Esophagus muscularis mucosa (tissue), 4 donors: ENCODE measurements at regions not wholly inside any gene's neighbourhood (a gene's known extent, or its start where the extent isn't known, plus 50 kb on each side); places are given as distances from the start of the nearest gene placed in this dataset.

ENCODE experiments used
- EP300 ChIP-seq: sonication (generic); formaldehyde crosslinking; IDR thresholded peaks from one replicate; pipeline ENCODE4 v1.6.1; 2017; ENCODE audit warnings: antibody characterized with exemption
- POLR2A ChIP-seq: fragments of 450-650 bp; IDR thresholded peaks from one replicate; pipeline ENCODE4 v1.6.1; 2017; ENCODE audit warnings: antibody characterized with exemption, moderate library complexity, mild to moderate bottlenecking, low read depth
- POLR2AphosphoS5 ChIP-seq, 2 donors: sonication (generic); formaldehyde crosslinking; IDR thresholded peaks; one replicate each; pipeline ENCODE4 v1.6.1; 2017; ENCODE audit warnings: antibody characterized with exemption in 2 of 2
- TF ChIP-seq, protein P1 (sequence below), 3 experiments: fragments of 200-600 bp in 2 of 3; fragments of 450-650 bp in 1 of 3; sonication (generic) in 2 of 3; IDR thresholded peaks; one replicate each; pipeline ENCODE4 v1.5.1; 2017 to 2019; ENCODE audit warnings: antibody characterized with exemption in 3 of 3, mild to moderate bottlenecking in 2 of 3, moderate library complexity in 1 of 3

DNA sequence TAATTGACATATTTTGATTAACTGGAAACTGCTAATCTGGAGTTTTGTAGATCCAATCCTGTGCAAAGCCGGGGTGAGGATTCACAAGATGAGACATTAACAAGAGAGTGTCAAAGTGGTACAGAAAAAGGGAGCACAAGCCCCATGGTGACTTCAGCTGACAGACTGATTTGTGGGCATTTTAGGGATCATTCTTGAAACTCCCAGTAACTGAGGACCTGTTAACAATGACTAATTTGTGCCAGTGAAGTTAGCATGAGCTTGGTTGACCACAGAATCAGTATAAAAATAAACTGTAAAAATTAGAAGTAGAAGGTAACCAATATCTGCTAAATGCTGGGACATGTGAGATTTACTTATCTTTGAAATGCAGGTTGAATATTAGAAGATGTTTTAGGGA is 1578.3 kb downstream of the EFNA5 start:
- no peak for TF ChIP-seq POLR2A
- TF ChIP-seq, protein P1, sequence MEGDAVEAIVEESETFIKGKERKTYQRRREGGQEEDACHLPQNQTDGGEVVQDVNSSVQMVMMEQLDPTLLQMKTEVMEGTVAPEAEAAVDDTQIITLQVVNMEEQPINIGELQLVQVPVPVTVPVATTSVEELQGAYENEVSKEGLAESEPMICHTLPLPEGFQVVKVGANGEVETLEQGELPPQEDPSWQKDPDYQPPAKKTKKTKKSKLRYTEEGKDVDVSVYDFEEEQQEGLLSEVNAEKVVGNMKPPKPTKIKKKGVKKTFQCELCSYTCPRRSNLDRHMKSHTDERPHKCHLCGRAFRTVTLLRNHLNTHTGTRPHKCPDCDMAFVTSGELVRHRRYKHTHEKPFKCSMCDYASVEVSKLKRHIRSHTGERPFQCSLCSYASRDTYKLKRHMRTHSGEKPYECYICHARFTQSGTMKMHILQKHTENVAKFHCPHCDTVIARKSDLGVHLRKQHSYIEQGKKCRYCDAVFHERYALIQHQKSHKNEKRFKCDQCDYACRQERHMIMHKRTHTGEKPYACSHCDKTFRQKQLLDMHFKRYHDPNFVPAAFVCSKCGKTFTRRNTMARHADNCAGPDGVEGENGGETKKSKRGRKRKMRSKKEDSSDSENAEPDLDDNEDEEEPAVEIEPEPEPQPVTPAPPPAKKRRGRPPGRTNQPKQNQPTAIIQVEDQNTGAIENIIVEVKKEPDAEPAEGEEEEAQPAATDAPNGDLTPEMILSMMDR (IDR thresholded peaks at IDR 0.05), result no peak
- TF ChIP-seq EP300, result no peak
- no peak for TF ChIP-seq POLR2AphosphoS5 (IDR thresholded peaks at IDR 0.05)
